CD14-positive monocyte (primary cell): ENCODE measurements at regions not wholly inside any gene's neighbourhood (a gene's known extent, or its start where the extent isn't known, plus 50 kb on each side); places are given as distances from the start of the nearest gene placed in this dataset.

Source experiments
- DNase-seq, 3 donors: peaks; one replicate each; pipeline ENCODE4 v3.0.0-alpha.2; 2011 to 2022
- H2AFZ ChIP-seq: 2 replicates; pipeline ENCODE4 v1.6.0; 2012; ENCODE audit warnings: mild to moderate bottlenecking, low read depth, low read length, inconsistent platforms; ENCODE audit not compliant: insufficient read depth, poor library complexity, severe bottlenecking
- H3K27ac ChIP-seq, 2 donors: 1 replicate in 1 of 2; 2 replicates in 1 of 2; pipeline ENCODE4 v1.5.1; 2012 to 2013; ENCODE audit warnings: low read length in 2 of 2, control low read depth in 1 of 2, inconsistent platforms in 1 of 2, low read depth in 1 of 2, mild to moderate bottlenecking in 1 of 2
- H3K27me3 ChIP-seq, 2 donors: one replicate each; pipeline versions ENCODE4 v1.6.0 to v1.6.1; 2011 to 2013; ENCODE audit warnings: low read length in 2 of 2; ENCODE audit not compliant: control insufficient read depth in 2 of 2, insufficient read depth in 2 of 2
- H3K36me3 ChIP-seq, 2 donors: replicated peaks in 1 of 2; 1 replicate in 1 of 2; 2 replicates in 1 of 2; pipeline versions ENCODE4 v1.5.1 to v1.6.1; 2012 to 2013; ENCODE audit warnings: low read length in 2 of 2, control low read depth in 1 of 2, inconsistent platforms in 1 of 2, mild to moderate bottlenecking in 1 of 2; ENCODE audit not compliant: insufficient read depth in 2 of 2, control insufficient read depth in 1 of 2
- H3K4me1 ChIP-seq, 2 donors: 1 replicate in 1 of 2; 2 replicates in 1 of 2; pipeline versions ENCODE4 v1.5.1 to v1.6.1; 2012 to 2013; ENCODE audit warnings: low read length in 2 of 2, control low read depth in 1 of 2, inconsistent platforms in 1 of 2, mild to moderate bottlenecking in 1 of 2, moderate library complexity in 1 of 2; ENCODE audit not compliant: insufficient read depth in 2 of 2, control insufficient read depth in 1 of 2
- H3K4me2 ChIP-seq: replicated peaks from 2 replicates; pipeline ENCODE3; 2012; ENCODE audit warnings: low read length, moderate library complexity, mild to moderate bottlenecking; ENCODE audit not compliant: poor library complexity, severe bottlenecking; ENCODE audit errors: extremely low read depth
- H3K4me3 ChIP-seq, 3 experiments: fragments of 200-600 bp in 1 of 3; sonication (generic) in 1 of 3; replicated peaks in 1 of 3; 1 replicate in 2 of 3; 2 replicates in 1 of 3; pipeline ENCODE4 v1.5.1; 2011 to 2013; ENCODE audit warnings: low read length in 3 of 3, mild to moderate bottlenecking in 3 of 3, control low read depth in 2 of 3, low read depth in 2 of 3, inconsistent platforms in 1 of 3, moderate library complexity in 1 of 3
- H3K79me2 ChIP-seq: 2 replicates; pipeline ENCODE4 v1.6.0; 2012; ENCODE audit warnings: mild to moderate bottlenecking, control low read depth, inconsistent platforms, low read length, moderate library complexity; ENCODE audit not compliant: insufficient read depth
- H3K9ac ChIP-seq: 2 replicates; pipeline ENCODE4 v1.6.0; 2017; ENCODE audit warnings: low read length, mild to moderate bottlenecking; ENCODE audit not compliant: insufficient read depth, poor library complexity, severe bottlenecking
- H3K9me3 ChIP-seq, 2 donors: replicated peaks in 1 of 2; 1 replicate in 1 of 2; 2 replicates in 1 of 2; pipeline versions ENCODE4 v1.5.1 to v1.6.1; 2012 to 2013; ENCODE audit warnings: low read length in 2 of 2, control low read depth in 1 of 2; ENCODE audit not compliant: control insufficient read depth in 1 of 2, insufficient read depth in 1 of 2
- H4K20me1 ChIP-seq: 2 replicates; pipeline ENCODE4 v1.6.0; 2012; ENCODE audit warnings: mild to moderate bottlenecking, low read length, control low read depth, moderate library complexity; ENCODE audit not compliant: insufficient read depth
- H3K27ac Mint-ChIP-seq, 7 donors: one replicate each; pipeline ENCODE4 v1.8.0; 2020; ENCODE audit warnings: mild to moderate bottlenecking in 7 of 7, mixed read lengths in 7 of 7, moderate library complexity in 6 of 7, inconsistent platforms in 2 of 7
- H3K27me3 Mint-ChIP-seq, 3 donors: one replicate each; pipeline ENCODE4 v1.8.0; 2021 to 2022; ENCODE audit warnings: low read depth in 3 of 3, mild to moderate bottlenecking in 3 of 3, mixed read lengths in 3 of 3, moderate library complexity in 3 of 3, inconsistent platforms in 1 of 3
- H3K36me3 Mint-ChIP-seq, 2 donors: one replicate each; pipeline ENCODE4 v1.8.0; 2020; ENCODE audit warnings: mixed read lengths in 2 of 2, inconsistent platforms in 1 of 2, mild to moderate bottlenecking in 1 of 2
- H3K4me1 Mint-ChIP-seq: one replicate; pipeline ENCODE4 v1.8.0; 2020; ENCODE audit warnings: mild to moderate bottlenecking, mixed read lengths
- H3K4me3 Mint-ChIP-seq, 2 donors: one replicate each; pipeline ENCODE4 v1.8.0; 2020; ENCODE audit warnings: mild to moderate bottlenecking in 2 of 2, mixed read lengths in 2 of 2, moderate library complexity in 1 of 2
- H3K9me3 Mint-ChIP-seq, 7 donors: one replicate each; pipeline ENCODE4 v1.8.0; 2020 to 2022; ENCODE audit warnings: mixed read lengths in 7 of 7, mild to moderate bottlenecking in 6 of 7, moderate library complexity in 6 of 7, inconsistent platforms in 2 of 7
- WGBS: methylation state at CpG from one replicate; pipeline ENCODE4 v1.1.5; 2013; ENCODE audit warnings: missing lambda C conversion rate; ENCODE audit not compliant: insufficient coverage; 5-methylcytosine and 5-hydroxymethylcytosine counted together
- intact Hi-C, 2 donors: fragments of 100-400 bp; cut with micrococcal nuclease; formaldehyde crosslinking; loops; one replicate each; pipeline versions ENCODE4 v1.15.0 to v1.15.1; 2023
- TF ChIP-seq, protein P1 (sequence below): fragments of 200-600 bp; IDR thresholded peaks from one replicate; pipeline ENCODE4 v1.8.0; 2022; ENCODE audit warnings: antibody characterized with exemption, mild to moderate bottlenecking

DNA sequence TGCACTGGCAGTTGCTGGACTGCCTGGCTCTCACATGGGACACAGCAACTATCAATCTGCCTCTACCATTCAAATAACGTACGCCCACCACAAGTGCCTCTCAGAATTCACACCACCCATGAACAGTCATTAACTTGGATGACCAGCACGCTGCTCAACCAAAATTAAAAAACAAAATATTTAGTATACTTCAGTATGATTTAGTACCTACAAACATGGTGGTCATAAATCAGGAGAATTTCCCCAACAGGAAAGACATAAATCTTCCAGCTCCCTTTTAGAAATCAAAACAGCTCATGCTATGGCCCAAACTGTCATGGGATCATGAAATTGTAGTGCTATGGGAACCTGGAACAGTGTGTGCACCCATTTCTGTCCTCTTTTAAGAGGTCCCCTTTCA lies 317.4 kb upstream of the ETAA1 start:
- no CpG with 5 or more reads among the region's 3 CpGs for WGBS
- Mint-ChIP-seq H3K27ac (no peak overlapping the region), H3K9me3 (peaks cover 0 to 5% (median 3%) of the 10 kb centered on the region in 7 donors), H3K4me3 (no peak overlapping the region), H3K4me1 (no peaks in the 10 kb centered on the region), H3K27me3 (no peaks in the 10 kb centered on the region), H3K36me3 (no peaks in the 10 kb centered on the region)
- Histone ChIP-seq H3K4me3 (no peak overlapping the region), H3K9ac (no peak overlapping the region), H4K20me1 (no peaks in the 10 kb centered on the region), H2AFZ (no peak overlapping the region), H3K9me3 (no peaks in the 10 kb centered on the region), H3K4me1 (no peaks in the 10 kb centered on the region), H3K79me2 (no peaks in the 10 kb centered on the region), H3K36me3 (no peaks in the 10 kb centered on the region), H3K4me2 (no peak overlapping the region), H3K27me3 (no peaks in the 10 kb centered on the region), H3K27ac (no peak overlapping the region)
- TF ChIP-seq, protein P1, sequence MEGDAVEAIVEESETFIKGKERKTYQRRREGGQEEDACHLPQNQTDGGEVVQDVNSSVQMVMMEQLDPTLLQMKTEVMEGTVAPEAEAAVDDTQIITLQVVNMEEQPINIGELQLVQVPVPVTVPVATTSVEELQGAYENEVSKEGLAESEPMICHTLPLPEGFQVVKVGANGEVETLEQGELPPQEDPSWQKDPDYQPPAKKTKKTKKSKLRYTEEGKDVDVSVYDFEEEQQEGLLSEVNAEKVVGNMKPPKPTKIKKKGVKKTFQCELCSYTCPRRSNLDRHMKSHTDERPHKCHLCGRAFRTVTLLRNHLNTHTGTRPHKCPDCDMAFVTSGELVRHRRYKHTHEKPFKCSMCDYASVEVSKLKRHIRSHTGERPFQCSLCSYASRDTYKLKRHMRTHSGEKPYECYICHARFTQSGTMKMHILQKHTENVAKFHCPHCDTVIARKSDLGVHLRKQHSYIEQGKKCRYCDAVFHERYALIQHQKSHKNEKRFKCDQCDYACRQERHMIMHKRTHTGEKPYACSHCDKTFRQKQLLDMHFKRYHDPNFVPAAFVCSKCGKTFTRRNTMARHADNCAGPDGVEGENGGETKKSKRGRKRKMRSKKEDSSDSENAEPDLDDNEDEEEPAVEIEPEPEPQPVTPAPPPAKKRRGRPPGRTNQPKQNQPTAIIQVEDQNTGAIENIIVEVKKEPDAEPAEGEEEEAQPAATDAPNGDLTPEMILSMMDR, result no peak
- intact Hi-C loops, result no loop called here
- DNase-seq, result no peak

DNA sequence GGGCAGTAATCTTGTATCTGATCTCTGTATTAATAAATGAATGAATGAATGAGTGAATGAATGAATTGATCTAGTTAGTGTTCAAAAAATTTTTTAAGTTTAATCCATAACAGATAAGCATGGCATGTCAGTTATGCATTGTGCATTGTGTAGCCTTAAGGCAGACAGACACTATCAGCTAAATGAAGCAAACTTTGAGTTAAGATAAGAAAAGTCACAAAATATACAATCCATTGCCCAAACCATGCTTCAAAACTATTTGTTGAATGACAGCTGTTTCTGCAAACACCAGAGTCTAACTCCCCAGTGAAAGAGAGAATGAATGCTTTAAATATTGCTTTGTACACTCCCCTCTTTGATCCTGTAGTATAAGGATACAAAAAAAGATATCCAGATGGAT lies 314.3 kb upstream of the ETAA1 start:
- intact Hi-C loops, result no loop called here
- H3K79me2 ChIP-seq, result no peaks in the 10 kb centered on the region
- no peaks in the 10 kb centered on the region for H3K27me3 ChIP-seq
- H3K27me3 Mint-ChIP-seq, result peaks cover 0 to 1% (median 0%) of the 10 kb centered on the region in 3 donors
- H3K36me3 ChIP-seq, result no peaks in the 10 kb centered on the region
- no peaks in the 10 kb centered on the region for H4K20me1 ChIP-seq
- H3K27ac ChIP-seq, result no peak overlapping the region
- H2AFZ ChIP-seq, result no peak overlapping the region
- peaks cover 0 to 10% (median 4%) of the 10 kb centered on the region in 7 donors for H3K9me3 Mint-ChIP-seq
- H3K36me3 Mint-ChIP-seq, result no peaks in the 10 kb centered on the region
- H3K9me3 ChIP-seq, result peaks cover 0 to 3% of the 10 kb centered on the region in 2 donors
- H3K4me2 ChIP-seq, result no peak overlapping the region
- no peak overlapping the region for H3K27ac Mint-ChIP-seq
- H3K4me1 ChIP-seq, result no peaks in the 10 kb centered on the region
- H3K4me3 ChIP-seq, result no peak overlapping the region
- no peak overlapping the region for H3K4me3 Mint-ChIP-seq
- TF ChIP-seq, protein P1, result no peak
- no peak overlapping the region for H3K9ac ChIP-seq
- no peaks in the 10 kb centered on the region for H3K4me1 Mint-ChIP-seq
- DNase-seq, result no peak
